ENCODE measurements at regions not wholly inside any gene's neighbourhood (a gene's known extent, or its start where the extent isn't known, plus 50 kb on each side); places are given as distances from the start of the nearest gene placed in this dataset.
"Not testable (repeated sequence)": the region's sequence is repeated elsewhere in the genome, so short reads cannot be mapped to it uniquely, and the experiment has no call there.

- not testable (repeated sequence) for DNase-seq (ENCODE audit: low read depth)
Measured at GRCh38 chr21:6060054-6060681, 4461.2 kb upstream of the TPTE start.

DNA sequence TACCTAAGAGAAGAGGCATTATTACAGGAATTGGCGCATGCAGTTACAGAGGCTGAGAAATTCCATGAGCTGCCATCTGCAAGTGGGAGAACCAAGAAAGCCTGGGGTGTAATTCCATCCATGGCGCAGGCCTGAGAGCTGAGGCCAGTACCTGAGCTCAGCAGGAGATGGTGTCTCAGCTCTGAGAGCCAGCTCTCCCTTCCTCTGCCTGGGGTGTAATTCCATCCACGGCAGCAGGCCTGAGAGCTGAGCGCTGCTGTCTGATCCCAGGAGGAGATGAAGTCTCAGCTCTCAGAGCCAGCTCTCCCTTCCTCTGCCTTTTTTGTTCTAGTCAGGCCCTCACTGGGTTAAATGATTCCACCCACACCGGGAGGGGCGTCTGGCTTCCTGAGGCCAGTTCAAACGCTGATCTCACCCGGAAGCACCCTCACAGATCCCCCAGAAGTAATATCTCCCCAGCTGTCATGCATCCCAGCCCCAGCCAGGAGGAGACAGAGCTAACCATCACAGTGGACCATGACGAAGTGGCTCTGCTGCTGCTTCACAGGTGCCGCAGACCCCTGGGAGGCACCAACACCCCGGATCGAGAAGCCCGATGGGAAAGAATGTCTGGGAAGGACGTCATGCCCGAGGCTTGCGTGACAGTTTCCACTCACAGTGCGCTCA, 4454.9 kb upstream of the TPTE start:
- not testable (repeated sequence) for DNase-seq (ENCODE audit: low read depth)

- DNase-seq (ENCODE audit: low read depth) = not testable (repeated sequence)
Measured at GRCh38 chr21:6068098-6068831, 4453.1 kb upstream of the TPTE start.

DNA sequence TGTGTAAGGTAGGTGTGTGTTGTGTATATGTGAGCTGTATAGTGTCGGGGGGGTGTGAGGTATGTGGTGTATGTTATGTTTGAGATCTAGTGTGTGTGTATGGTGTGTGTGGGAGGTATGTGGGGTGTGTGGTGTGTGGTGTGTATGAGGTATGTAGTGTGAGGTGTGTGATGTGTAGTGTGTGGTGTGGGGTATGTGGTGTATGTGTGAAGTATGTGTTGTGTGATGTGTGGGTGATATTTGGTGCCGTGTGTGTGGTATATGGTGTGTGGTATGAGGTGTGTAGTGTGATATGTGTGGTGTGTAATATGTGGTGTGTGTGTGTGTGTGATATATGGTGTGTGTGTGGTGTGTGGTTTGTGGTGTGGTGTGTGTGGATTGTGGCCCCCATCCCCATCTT, 4451.2 kb upstream of the TPTE start:
- not testable (repeated sequence) for DNase-seq (ENCODE audit: low read depth)

DNA sequence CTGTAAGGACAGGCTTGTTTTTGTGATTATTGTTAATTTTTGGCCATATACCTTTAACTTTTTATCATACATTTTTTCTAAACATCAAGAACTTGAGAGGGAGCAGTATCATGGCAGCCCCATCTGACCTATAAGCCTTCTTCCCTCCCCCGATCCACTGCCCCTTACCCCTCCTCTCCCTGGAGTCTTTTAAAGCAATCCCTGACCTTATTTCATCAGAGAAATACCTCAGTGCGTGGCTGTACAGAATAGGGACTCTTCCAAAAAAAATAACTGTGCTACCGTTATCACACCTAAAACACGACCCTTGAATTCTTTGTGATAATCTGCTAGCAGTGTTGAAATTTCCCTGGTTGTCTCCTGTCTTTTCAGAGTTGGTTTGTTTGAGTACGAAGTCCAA, 4448.7 kb upstream of the TPTE start:
- DNase-seq (ENCODE audit: low read depth) = not testable (repeated sequence)

- DNase-seq (ENCODE audit: low read depth) = not testable (repeated sequence)
Measured at GRCh38 chr21:6073993-6074705, 4447.2 kb upstream of the TPTE start.

- DNase-seq (ENCODE audit: low read depth) = not testable (repeated sequence)
Measured at GRCh38 chr21:6074935-6075334, 4446.4 kb upstream of the TPTE start.

DNA sequence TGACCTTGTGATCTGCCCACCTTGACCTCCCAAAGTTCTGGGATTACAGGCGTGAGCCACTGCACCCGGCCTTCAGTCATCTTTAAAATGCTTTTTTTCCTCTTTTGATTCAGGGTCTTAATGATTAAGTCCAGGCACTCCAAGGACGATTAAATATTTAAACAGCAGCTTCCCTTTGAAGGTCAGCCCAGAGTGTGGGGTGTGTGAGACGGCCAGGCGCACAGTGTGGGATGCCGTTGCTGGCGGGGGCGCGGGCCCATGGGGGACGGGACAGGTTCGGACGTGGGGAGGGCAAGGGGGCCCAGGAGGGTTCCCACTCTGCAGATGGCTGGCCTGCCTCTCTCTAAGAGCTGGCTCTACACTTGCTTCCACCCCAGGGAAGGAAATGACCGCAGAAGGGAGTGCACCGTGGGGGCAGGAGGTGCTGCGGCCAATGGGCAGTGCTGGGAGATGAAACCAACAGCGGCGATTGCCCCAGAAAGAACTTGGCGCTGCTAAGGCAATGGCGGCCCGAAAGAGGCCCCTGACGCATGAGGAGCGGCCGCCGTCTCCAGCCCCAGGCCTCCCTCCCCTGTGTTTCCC, 4445.7 kb upstream of the TPTE start:
- not testable (repeated sequence) for DNase-seq (ENCODE audit: low read depth)

GRCh38 chr21:6077358-6077757, 4444.0 kb upstream of the TPTE start:
- not testable (repeated sequence) for DNase-seq (ENCODE audit: low read depth)

DNA sequence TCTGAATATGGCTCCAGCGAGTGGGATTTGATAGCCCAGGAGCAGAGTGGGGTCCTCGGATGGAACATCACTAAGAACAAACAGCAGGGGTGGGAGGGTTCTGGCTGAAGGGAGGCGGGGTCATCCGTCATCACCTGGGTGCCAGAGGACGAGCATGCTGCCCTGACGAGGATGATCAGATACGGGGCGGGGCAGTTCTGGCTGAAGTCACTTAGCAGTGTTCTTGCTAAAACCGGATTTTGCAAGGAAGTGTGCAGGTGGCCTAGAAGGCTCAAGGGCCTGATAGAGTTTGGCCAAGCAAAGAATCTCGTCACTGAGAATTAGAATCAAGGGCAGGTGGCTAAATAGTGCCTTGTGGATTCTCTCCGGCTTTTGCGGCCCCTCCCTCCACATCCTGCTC, 4442.5 kb upstream of the TPTE start:
- DNase-seq (ENCODE audit: low read depth) = not testable (repeated sequence)

DNA sequence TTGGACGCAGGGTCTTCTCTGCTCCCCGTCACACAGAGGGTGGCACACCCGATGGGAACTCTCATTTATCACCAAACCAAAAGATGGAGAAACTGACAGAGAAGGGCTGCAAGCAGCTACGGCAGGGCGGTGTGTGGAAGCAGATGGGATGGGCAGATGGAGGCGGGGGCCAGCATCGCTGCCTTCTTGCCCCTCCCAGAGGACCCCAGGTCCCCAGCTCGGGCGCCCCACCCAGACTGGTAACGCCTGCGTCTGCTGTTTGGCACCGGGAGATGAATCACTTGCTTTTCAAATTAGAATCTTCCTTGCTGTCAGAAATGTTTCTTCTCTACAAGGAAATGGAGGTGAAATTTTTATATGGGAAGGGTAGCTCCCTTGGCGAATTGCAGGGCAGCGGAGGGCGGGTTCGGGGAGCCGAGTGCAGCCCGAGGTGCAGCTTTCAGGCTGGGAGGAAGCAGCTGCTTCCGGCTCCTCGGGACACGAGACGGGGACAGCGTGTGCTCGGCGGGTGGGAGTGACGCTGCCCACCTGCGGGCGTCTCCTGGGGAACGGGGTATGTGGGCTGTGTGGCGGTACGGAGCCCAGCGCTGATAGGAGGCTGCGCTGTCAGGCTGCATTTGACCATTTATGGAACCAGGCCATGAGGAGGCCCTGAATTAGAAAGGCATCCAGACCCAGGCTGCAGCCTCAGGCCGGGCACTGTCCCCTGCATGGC, 4440.3 kb upstream of the TPTE start:
- not testable (repeated sequence) for DNase-seq (ENCODE audit: low read depth)

- DNase-seq (ENCODE audit: low read depth) = not testable (repeated sequence)
Measured at GRCh38 chr21:6082166-6082565, 4439.2 kb upstream of the TPTE start.

GRCh38 chr21:6083574-6084120, 4437.7 kb upstream of the TPTE start:
- DNase-seq (ENCODE audit: low read depth) = not testable (repeated sequence)

DNA sequence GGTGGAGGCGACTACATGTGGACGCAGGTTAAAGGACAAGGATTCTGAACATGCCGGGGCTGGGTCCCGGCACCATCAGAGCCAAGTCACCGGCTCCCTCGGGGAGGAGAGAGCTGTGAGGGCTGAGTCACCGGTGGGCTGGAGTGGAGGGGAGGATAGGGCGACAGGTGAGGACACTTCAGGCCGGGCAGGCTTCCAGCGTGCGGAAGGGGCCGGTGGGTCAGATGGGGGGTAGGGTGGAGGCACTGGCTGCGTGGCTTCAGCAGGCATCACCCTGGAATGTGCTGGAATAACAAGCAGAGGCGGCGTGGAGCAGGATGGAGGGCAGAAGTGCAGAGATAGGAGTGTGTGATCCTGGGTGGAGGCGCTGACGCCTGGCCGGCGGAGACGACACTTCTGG, 4435.3 kb upstream of the TPTE start:
- not testable (repeated sequence) for DNase-seq (ENCODE audit: low read depth)

DNA sequence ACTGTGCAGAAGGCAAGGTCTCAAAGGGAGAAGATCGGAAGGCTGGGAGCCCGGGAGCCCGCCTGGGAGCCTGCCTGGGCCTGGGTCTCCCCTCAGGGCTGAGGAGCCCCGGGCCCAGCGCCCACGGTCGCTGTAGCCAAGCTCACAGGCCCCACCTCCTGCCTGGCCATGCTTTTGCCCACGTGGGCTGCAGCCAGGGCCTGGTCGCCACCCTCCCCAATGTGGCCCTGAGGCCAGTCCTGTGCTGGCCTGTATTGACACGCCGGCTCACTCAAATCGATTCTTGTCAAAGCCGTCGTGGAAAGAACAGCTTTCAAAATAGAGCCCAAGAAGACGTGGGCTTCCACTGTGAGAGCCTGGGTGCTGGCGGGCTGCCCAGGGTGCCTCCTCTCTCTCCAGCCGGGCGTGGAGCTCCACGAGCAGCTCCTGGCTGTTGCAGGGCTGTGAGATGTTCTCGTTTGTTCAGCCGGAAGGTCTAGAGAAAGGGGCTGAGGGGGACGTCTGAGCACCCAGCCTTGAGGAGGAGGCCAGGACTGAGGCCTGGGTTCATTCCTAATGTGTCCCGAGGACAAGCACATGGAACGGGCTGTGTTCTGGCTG, 4433.7 kb upstream of the TPTE start:
- not testable (repeated sequence) for DNase-seq (ENCODE audit: low read depth)

DNA sequence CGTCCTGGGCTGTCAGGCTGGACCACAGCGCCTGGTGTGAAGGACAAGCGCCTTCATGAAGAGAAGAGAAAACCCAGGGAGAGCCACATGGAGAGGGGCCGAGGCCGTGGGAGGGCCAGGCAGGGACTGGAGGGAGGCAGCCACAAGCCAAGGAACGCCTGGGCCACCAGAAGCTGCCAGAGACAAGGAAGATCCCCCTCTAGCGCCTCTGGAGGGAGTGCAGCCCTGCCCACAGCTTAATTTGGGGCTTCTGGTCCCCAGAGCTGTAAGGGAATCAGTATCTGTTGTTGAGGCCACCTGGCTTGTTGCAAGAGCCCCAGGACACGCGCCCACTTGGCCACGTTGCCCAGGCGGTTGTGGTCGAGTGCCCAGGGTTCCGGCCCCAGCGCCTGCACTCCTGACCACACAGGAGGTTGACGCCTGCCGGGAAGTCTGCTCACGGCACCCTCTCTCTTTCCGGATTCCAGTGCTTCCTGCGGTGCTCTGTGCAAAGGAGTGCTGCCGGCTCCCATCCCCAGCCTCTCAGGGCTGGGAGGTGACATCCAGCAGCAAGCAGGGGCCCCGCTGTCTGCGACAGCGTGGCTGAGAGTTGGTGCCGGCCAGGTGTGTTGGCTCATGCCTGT, 4431.0 kb upstream of the TPTE start:
- not testable (repeated sequence) for DNase-seq (ENCODE audit: low read depth)

DNA sequence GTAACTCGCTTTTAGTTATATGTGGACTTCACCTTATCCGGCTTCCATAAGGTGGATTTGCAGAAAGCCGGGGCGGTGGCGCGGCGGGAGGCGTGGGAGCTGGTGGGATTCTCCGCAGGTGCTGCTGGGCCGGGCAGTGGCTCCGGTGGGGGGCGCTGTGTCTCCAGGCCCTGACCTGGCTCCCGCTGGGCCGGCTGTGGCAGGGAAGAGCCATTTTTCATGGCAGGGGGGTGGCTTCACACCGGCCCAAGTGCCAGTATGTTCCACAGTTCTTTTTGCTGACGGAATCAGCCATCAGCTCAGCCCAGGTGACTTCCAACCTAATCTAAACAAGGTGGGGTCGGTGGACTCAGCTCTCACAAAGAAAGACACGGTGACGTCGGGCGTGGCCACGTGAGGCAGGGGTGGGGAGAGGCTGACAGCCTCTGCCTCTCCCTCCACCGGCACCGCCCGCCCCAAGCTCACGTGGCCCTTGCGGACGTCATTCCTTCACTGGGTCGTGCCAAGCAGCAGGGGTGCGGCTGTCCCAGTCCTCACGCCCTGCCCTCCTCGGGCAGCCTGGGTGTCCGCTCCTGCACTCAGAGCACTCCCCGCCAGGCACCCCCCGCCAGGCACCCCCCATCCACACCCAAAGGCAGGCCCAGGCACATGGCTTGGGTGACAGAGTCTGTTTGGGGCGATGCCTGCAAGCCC, 4429.9 kb upstream of the TPTE start:
- not testable (repeated sequence) for DNase-seq (ENCODE audit: low read depth)

DNA sequence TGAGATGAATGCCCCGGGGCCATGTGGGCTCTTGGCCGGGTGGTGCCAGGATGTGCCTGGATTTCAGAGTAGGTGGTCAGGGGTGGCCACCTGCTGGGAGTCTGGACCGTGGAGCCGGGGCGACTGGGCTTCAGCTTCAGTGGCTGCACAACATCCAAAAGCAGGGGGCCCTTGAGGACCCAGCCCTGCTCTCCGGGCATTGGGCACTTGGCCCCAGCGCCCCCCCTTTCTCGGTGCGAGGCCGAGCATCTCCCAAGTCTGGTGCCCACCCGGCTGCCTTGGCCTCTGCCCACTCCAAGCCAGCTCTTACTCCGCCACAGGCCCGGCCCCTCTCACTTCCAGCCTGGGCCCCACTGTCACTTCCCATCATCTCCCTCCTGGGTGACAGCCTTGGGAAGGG, 4429.0 kb upstream of the TPTE start:
- not testable (repeated sequence) for DNase-seq (ENCODE audit: low read depth)

DNA sequence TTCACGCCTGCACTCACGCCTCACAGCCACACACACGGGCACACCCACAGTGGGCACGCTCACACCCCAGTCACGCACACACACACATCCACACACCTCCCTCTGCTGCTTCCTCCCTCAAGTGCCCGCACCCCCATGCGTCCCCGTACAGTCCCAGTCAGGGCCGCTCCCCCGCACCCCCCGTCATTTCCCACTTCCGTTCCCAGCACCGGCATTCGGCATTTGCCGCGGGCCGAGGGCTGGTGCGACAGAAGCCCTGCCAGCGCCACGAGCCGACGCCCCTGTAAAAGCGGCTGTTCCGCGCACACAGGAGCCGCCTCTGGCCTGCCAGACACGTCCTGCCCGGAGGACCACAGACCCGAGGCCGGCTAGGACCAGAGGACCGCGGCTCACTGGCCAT, 4428.0 kb upstream of the TPTE start:
- not testable (repeated sequence) for DNase-seq (ENCODE audit: low read depth)
